Omental fat pad (tissue), 3 donors: ENCODE measurements at regions not wholly inside any gene's neighbourhood (a gene's known extent, or its start where the extent isn't known, plus 50 kb on each side); places are given as distances from the start of the nearest gene placed in this dataset.

Source experiments
- ATAC-seq: fragments of 150-250 bp; one replicate; pipeline ENCODE4 v1.9.1; 2016; ENCODE audit warnings: mild to moderate bottlenecking, moderate library complexity; ENCODE audit not compliant: low FRiP score
- DNase-seq: peaks from one replicate; pipeline ENCODE4 v3.0.0-alpha.2; 2019; ENCODE audit warnings: low spot score
- TF ChIP-seq, protein P1 (sequence below), 3 donors: fragments of 450-650 bp; IDR thresholded peaks; one replicate each; pipeline ENCODE4 v1.5.1; 2016 to 2017; ENCODE audit warnings: antibody characterized with exemption in 3 of 3, mild to moderate bottlenecking in 3 of 3, moderate library complexity in 2 of 3

DNA sequence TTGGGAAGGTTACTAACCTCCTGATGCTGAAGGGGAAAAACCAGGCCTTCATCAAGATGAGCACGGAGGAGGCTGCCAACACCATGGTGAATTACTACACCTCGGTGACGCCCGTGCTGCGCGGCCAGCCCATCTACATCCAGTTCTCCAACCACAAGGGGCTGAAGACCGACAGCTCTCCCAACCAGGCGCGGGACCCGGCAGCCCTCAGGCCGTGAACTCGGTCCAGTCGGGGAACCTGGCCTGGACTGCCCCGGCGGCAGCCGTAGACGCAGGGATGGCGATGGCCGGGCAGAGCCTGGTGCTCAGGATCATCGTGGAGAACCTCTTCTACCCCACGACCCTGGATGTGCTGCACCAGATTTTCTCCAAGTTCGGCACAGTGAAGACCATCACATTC lies 133.0 kb upstream of the FUT8 start:
- no peak for DNase-seq
- TF ChIP-seq, protein P1, sequence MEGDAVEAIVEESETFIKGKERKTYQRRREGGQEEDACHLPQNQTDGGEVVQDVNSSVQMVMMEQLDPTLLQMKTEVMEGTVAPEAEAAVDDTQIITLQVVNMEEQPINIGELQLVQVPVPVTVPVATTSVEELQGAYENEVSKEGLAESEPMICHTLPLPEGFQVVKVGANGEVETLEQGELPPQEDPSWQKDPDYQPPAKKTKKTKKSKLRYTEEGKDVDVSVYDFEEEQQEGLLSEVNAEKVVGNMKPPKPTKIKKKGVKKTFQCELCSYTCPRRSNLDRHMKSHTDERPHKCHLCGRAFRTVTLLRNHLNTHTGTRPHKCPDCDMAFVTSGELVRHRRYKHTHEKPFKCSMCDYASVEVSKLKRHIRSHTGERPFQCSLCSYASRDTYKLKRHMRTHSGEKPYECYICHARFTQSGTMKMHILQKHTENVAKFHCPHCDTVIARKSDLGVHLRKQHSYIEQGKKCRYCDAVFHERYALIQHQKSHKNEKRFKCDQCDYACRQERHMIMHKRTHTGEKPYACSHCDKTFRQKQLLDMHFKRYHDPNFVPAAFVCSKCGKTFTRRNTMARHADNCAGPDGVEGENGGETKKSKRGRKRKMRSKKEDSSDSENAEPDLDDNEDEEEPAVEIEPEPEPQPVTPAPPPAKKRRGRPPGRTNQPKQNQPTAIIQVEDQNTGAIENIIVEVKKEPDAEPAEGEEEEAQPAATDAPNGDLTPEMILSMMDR (IDR thresholded peaks at IDR 0.05): no peak
- no peak for ATAC-seq

DNA sequence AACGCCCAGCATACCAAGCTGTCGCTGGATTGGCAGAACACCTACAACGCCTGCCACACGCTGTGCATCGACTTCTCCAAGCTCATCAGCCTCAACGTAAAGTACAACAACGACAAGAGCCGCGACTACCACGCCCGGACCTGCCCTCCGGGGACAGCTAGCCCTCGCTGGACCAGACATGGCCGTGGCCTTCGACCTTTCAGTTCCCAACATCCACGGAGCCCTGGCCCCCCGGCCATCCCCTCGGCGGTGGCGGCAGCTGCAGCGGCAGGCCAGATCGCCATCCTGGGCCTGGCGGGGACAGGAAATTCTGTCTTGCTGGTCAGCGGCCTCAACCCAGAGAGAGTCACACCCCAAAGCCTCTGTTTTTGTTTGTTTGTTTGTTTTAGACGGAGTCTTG lies 132.6 kb upstream of the FUT8 start:
- TF ChIP-seq, protein P1 (IDR thresholded peaks at IDR 0.05): no peak
- no peak for ATAC-seq
- DNase-seq: no peak

DNA sequence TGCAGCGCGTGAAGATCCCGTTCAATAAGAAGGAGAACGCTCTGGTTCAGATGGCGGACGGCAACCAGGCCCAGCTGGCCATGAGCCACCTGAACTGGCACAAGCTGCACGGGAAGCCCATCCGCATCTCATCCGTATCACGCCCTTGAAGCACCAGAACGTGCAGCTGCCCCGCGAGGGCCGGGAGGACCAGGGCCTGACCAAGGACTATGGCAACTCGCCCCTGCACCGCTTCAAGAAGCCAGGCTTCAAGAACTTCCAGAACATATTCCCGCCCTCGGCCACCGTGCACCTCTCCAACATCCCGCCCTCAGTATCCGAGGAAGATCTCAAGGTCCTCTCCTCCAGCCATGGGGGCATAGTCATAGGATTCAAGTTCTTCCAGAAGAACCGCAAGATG lies 131.9 kb upstream of the FUT8 start:
- no peak for DNase-seq
- no peak for ATAC-seq
- TF ChIP-seq, protein P1 (IDR thresholded peaks at IDR 0.05): no peak

DNA sequence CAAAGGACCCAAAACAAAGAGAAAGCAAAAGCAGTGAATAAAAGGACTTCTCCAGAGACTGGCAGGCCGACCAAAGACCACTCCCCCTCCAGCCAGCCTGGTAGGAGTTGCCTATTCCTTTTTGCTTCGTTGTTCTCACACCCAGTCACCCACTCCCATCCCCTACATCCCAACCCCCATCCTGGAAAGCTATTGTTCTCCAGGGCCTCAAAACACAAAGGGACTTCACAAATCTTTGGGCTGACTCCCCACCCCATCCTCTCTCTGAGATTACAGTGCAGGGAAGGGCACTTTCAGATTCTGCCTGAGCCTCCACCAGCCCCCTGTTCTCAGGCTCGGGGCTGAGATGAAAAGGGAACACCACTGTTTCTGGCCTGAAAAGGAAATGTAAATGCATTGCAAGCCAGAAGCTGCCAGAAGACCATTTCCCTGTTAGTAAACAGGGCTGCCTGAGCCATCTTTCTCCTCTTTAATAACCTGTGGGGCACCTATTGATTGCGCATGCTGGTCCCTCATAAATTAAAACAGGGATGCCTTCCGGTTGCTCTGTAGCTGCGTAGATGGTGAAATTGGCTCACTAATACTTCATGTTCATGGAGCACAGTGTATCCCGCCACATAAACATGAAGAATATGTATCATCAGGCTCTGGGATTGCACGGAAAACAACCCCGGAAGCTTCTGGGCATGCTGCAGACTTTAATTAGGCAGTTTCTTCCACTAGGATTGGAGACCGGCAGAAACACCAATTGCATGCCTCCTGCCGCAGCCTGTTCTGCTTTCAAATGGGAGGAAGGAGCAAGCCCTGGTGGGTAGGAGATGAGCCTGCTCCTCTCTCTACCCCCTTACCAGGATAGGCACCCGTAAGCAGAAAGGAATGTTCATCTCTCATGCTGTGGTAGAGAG lies 130.3 kb upstream of the FUT8 start:
- TF ChIP-seq, protein P1 (IDR thresholded peaks at IDR 0.05): no peak
- ATAC-seq: peak; percentile 69

DNA sequence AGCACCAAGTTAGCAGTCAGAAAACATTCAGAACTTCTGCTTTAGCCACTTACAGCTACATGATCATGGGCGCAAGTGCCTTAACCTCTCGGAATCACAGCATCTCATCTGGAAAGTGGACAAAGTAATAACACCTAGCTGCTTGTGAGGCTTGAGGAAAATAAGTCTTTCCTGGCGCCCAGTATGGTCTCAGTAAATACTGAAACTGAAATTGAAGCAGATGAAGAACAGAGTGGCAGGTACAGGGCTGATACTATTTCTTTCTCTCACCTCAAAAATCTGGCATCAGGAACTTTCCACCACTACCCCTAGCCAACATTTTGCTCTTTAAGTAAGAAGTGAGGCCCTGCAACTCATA lies 129.7 kb upstream of the FUT8 start:
- TF ChIP-seq, protein P1 (IDR thresholded peaks at IDR 0.05): no peak
- DNase-seq: no peak
- no peak for ATAC-seq

More for the DNA sequence above, 130.3 kb upstream of the FUT8 start:
- no peak for DNase-seq

DNA sequence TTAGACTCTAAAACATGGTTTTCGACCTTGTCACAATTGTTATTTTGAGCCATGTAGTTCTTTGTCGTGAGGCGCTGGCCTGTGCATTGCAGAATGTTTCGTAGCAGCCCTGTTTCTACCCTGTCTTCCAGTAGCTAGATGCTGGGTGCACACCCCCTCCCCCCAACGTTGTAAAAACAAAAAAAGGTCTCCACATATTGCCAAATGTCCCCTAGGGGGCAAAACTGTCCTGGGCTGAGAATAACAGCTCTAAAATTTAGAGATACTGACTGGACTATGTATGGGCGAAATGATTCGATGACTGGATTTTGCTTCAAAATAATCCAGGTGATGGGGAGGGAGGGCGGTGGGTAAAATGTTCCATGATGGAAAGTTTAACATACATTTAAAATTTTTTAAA lies 126.1 kb upstream of the FUT8 start:
- DNase-seq (no peak), ATAC-seq (no peak)
- TF ChIP-seq, protein P1 (IDR thresholded peaks at IDR 0.05): no peak
